ENCODE measurements at regions not wholly inside any gene's neighbourhood (a gene's known extent, or its start where the extent isn't known, plus 50 kb on each side); places are given as distances from the start of the nearest gene placed in this dataset.

GRCh38 chr4:43837171-43837570 is 611.4 kb downstream of the KCTD8 start:
- no peak for DNase-seq

- no peak for DNase-seq
Observed at GRCh38 chr4:43837604-43838003, 611.0 kb downstream of the KCTD8 start.

- no peak for DNase-seq
Observed at GRCh38 chr4:43842594-43842993, 606.0 kb downstream of the KCTD8 start.

- DNase-seq, result no peak
Observed at GRCh38 chr4:43843501-43843900, 605.1 kb downstream of the KCTD8 start.

GRCh38 chr4:43846111-43846587 is 602.5 kb downstream of the KCTD8 start:
- DNase-seq, result no peak

GRCh38 chr4:43853565-43854264 is 594.9 kb downstream of the KCTD8 start:
- DNase-seq, result no peak

GRCh38 chr4:43855283-43855682 is 593.3 kb downstream of the KCTD8 start:
- no peak for DNase-seq

- no peak for DNase-seq
Observed at GRCh38 chr4:43864616-43865146, 583.9 kb downstream of the KCTD8 start.

GRCh38 chr4:43867908-43868307 is 580.7 kb downstream of the KCTD8 start:
- DNase-seq, result no peak

GRCh38 chr4:43875655-43876054 is 573.0 kb downstream of the KCTD8 start:
- DNase-seq, result no peak

- DNase-seq, result no peak
Observed at GRCh38 chr4:43882470-43882869, 566.1 kb downstream of the KCTD8 start.

GRCh38 chr4:43886196-43886595 is 562.4 kb downstream of the KCTD8 start:
- no peak for DNase-seq

- no peak for DNase-seq
Observed at GRCh38 chr4:43898836-43899235, 549.8 kb downstream of the KCTD8 start.

- DNase-seq, result no peak
Observed at GRCh38 chr4:43903456-43903855, 545.2 kb downstream of the KCTD8 start.

GRCh38 chr4:43918377-43918776 is 530.2 kb downstream of the KCTD8 start:
- DNase-seq, result no peak

- no peak for DNase-seq
Observed at GRCh38 chr4:43932448-43932847, 516.2 kb downstream of the KCTD8 start.

- no peak for DNase-seq
Observed at GRCh38 chr4:43943998-43944397, 504.6 kb downstream of the KCTD8 start.

GRCh38 chr4:43959976-43960375 is 488.6 kb downstream of the KCTD8 start:
- DNase-seq, result no peak

- DNase-seq, result no peak
Observed at GRCh38 chr4:43968011-43968410, 480.6 kb downstream of the KCTD8 start.

GRCh38 chr4:43983610-43984009 is 465.0 kb downstream of the KCTD8 start:
- no peak for DNase-seq

GRCh38 chr4:43987331-43987944 is 461.2 kb downstream of the KCTD8 start:
- no peak for DNase-seq

- DNase-seq, result no peak
Observed at GRCh38 chr4:43990551-43990950, 458.1 kb downstream of the KCTD8 start.

GRCh38 chr4:43990963-43991362 is 457.6 kb downstream of the KCTD8 start:
- no peak for DNase-seq

- no peak for DNase-seq
Observed at GRCh38 chr4:43992552-43992951, 456.1 kb downstream of the KCTD8 start.

Data from femur (tissue), 1 donor.